ENCODE measurements at regions not wholly inside any gene's neighbourhood (a gene's known extent, or its start where the extent isn't known, plus 50 kb on each side); places are given as distances from the start of the nearest gene placed in this dataset.
A peak's percentile ranks its signal among the peaks of the same experiment; 100 is the strongest.
"Not testable (repeated sequence)": the region's sequence is repeated elsewhere in the genome, so short reads cannot be mapped to it uniquely, and the experiment has no call there.

- DNase-seq = not testable (repeated sequence)
Observed at GRCh38 chr15:30688684-30689083, 62.8 kb downstream of the ARHGAP11B start.

GRCh38 chr15:30690153-30690552 lies 64.2 kb downstream of the ARHGAP11B start:
- DNase-seq = not testable (repeated sequence)

GRCh38 chr15:30695811-30696210 lies 69.9 kb downstream of the ARHGAP11B start:
- not testable (repeated sequence) for DNase-seq

- not testable (repeated sequence) for DNase-seq
Observed at GRCh38 chr15:30696439-30697314, 70.7 kb downstream of the ARHGAP11B start.

GRCh38 chr15:30697315-30697685 lies 71.4 kb downstream of the ARHGAP11B start:
- DNase-seq = not testable (repeated sequence)

GRCh38 chr15:30700006-30700597 lies 74.2 kb downstream of the ARHGAP11B start:
- DNase-seq = not testable (repeated sequence)

- not testable (repeated sequence) for DNase-seq
Observed at GRCh38 chr15:30707976-30708685, 82.2 kb downstream of the ARHGAP11B start.

GRCh38 chr15:30708809-30709208 lies 82.9 kb downstream of the ARHGAP11B start:
- DNase-seq = not testable (repeated sequence)

- DNase-seq = not testable (repeated sequence)
Observed at GRCh38 chr15:30718038-30718643, 92.2 kb downstream of the ARHGAP11B start.

GRCh38 chr15:30719363-30719762 lies 93.4 kb downstream of the ARHGAP11B start:
- not testable (repeated sequence) for DNase-seq

GRCh38 chr15:30720825-30721224 lies 94.9 kb downstream of the ARHGAP11B start:
- peak; percentile 24 to 37 for DNase-seq

GRCh38 chr15:30721529-30721928 lies 95.6 kb downstream of the ARHGAP11B start:
- DNase-seq = not testable (repeated sequence)

GRCh38 chr15:30723540-30724175 lies 97.7 kb downstream of the ARHGAP11B start:
- DNase-seq = not testable (repeated sequence)

GRCh38 chr15:30729880-30730590 lies 104.1 kb downstream of the ARHGAP11B start:
- not testable (repeated sequence) for DNase-seq

- DNase-seq = not testable (repeated sequence)
Observed at GRCh38 chr15:30730633-30731032, 104.7 kb downstream of the ARHGAP11B start.

GRCh38 chr15:30732100-30732499 lies 106.2 kb downstream of the ARHGAP11B start:
- not testable (repeated sequence) for DNase-seq

GRCh38 chr15:30735884-30736564 lies 110.1 kb downstream of the ARHGAP11B start:
- not testable (repeated sequence) for DNase-seq

- DNase-seq = not testable (repeated sequence)
Observed at GRCh38 chr15:30742796-30743195, 116.9 kb downstream of the ARHGAP11B start.

- not testable (repeated sequence) for DNase-seq
Observed at GRCh38 chr15:30749048-30749447, 123.1 kb downstream of the ARHGAP11B start.

GRCh38 chr15:30755036-30755687 lies 129.2 kb downstream of the ARHGAP11B start:
- not testable (repeated sequence) for DNase-seq
